NT2/D1 (cell line): ENCODE measurements at regions not wholly inside any gene's neighbourhood (a gene's known extent, or its start where the extent isn't known, plus 50 kb on each side); places are given as distances from the start of the nearest gene placed in this dataset.

Experiments
- SUZ12 ChIP-seq: IDR thresholded peaks from 2 replicates; pipeline ENCODE4 v1.6.1; 2011; ENCODE audit not compliant: insufficient read length, insufficient read depth; ENCODE audit errors: extremely low read depth
- YY1 ChIP-seq: IDR thresholded peaks from 2 replicates; pipeline ENCODE4 v1.6.1; 2011; ENCODE audit not compliant: insufficient read length, insufficient read depth
- ZNF274 ChIP-seq: IDR thresholded peaks from 2 replicates; pipeline ENCODE4 v1.6.1; 2011; ENCODE audit warnings: mild to moderate bottlenecking, low read depth, low read length

- TF ChIP-seq ZNF274: no peak
- no peak for TF ChIP-seq YY1
- TF ChIP-seq SUZ12: no peak
Measured at GRCh38 chr1:98018074-98018473, 97.2 kb upstream of the DPYD start.
